ENCODE measurements at regions not wholly inside any gene's neighbourhood (a gene's known extent, or its start where the extent isn't known, plus 50 kb on each side); places are given as distances from the start of the nearest gene placed in this dataset.
"Not testable (repeated sequence)": the region's sequence is repeated elsewhere in the genome, so short reads cannot be mapped to it uniquely, and the experiment has no call there.

GRCh38 chr2:128611421-128612320 is 293.0 kb upstream of the HS6ST1 start:
- no peak for DNase-seq (ENCODE audit: low read depth)
- TF ChIP-seq CTCF (IDR thresholded peaks at IDR 0.05; ENCODE audit: insufficient read depth, low read depth, low read length, missing control alignments) = no peak
- no peak overlapping the region for H3K4me3 ChIP-seq (ENCODE audit: low read length)

- no peak overlapping the region for H3K4me3 ChIP-seq (ENCODE audit: low read length)
- no peak for TF ChIP-seq CTCF (IDR thresholded peaks at IDR 0.05; ENCODE audit: insufficient read depth, low read depth, low read length, missing control alignments)
- no peak for DNase-seq (ENCODE audit: low read depth)
Measured at GRCh38 chr2:128612628-128613027, 294.0 kb upstream of the HS6ST1 start.

- H3K4me3 ChIP-seq (ENCODE audit: low read length) = no peak overlapping the region
- TF ChIP-seq CTCF (IDR thresholded peaks at IDR 0.05; ENCODE audit: insufficient read depth, low read depth, low read length, missing control alignments) = no peak
Measured at GRCh38 chr2:128613351-128613750, 294.7 kb upstream of the HS6ST1 start.

GRCh38 chr2:128613876-128614275 is 295.2 kb upstream of the HS6ST1 start:
- no peak for TF ChIP-seq CTCF (IDR thresholded peaks at IDR 0.05; ENCODE audit: insufficient read depth, low read depth, low read length, missing control alignments)
- no peak for DNase-seq (ENCODE audit: low read depth)
- no peak overlapping the region for H3K4me3 ChIP-seq (ENCODE audit: low read length)

More at GRCh38 chr2:128613351-128613750, 294.7 kb upstream of the HS6ST1 start:
- DNase-seq (ENCODE audit: low read depth) = no peak

DNA sequence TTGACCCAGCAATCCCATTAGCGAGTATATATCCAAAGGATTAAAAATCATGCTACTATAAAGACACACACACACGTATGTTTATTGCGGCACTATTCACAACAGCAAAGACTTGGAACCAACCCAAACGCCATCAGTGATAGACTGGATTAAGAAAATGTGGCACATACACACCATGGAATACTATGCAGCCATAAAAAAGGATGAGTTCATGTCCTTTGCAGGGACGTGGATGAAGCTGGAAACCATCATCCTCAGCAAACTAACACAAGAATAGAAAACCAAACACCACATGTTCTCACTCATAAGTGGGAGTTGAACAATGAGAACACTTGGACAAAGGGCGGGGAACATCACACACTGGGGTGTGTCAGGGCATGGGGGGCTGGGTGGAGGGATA is 296.2 kb upstream of the HS6ST1 start:
- not testable (repeated sequence) for DNase-seq (ENCODE audit: low read depth); H3K4me3 ChIP-seq (ENCODE audit: low read length)

DNA sequence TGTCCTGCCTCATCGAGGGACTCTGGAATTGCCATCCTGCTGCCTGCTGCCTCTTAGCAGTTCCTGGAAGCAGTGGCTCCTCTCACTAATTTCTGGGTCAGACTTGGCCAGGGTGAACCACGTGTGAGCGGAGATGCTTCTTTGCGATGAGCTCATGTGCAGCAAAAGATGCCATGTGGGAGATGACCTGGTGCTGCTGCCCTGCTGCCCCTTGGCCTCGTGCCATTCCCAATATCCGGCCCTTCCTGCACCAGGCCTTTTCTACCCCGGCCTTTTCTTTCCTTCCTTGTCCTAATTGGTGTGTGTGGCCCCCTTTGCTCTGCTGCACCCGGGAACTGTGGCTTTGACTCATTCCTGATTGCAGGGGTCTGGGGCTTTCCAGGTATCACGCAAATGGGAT is 296.9 kb upstream of the HS6ST1 start:
- DNase-seq (ENCODE audit: low read depth) = no peak
- no peak for TF ChIP-seq CTCF (IDR thresholded peaks at IDR 0.05; ENCODE audit: insufficient read depth, low read depth, low read length, missing control alignments)
- H3K4me3 ChIP-seq (ENCODE audit: low read length) = no peak overlapping the region

GRCh38 chr2:128617029-128617590 is 298.4 kb upstream of the HS6ST1 start:
- H3K4me3 ChIP-seq (ENCODE audit: low read length) = no peak overlapping the region
- no peak for DNase-seq (ENCODE audit: low read depth)
- TF ChIP-seq CTCF (IDR thresholded peaks at IDR 0.05; ENCODE audit: insufficient read depth, low read depth, low read length, missing control alignments) = no peak

All from epithelial cell of esophagus (primary cell).